Bronchial epithelial cell (primary cell): ENCODE measurements at regions not wholly inside any gene's neighbourhood (a gene's known extent, or its start where the extent isn't known, plus 50 kb on each side); places are given as distances from the start of the nearest gene placed in this dataset.
"Not testable (repeated sequence)": the region's sequence is repeated elsewhere in the genome, so short reads cannot be mapped to it uniquely, and the experiment has no call there.

Source experiments
- DNase-seq: peaks from one replicate; pipeline ENCODE4 v3.0.0-alpha.2; 2010; ENCODE audit warnings: low read depth
- FAIRE-seq: peaks from 2 replicates; lab custom pipeline; 2011; peaks lifted over from hg19 to GRCh38; lab: Jason Lieb, UNC
- H3K27me3 ChIP-seq: 2 replicates; pipeline ENCODE4 v1.5.1; 2011; ENCODE audit warnings: low read length; ENCODE audit not compliant: control insufficient read depth, insufficient read depth
- H3K36me3 ChIP-seq: 2 replicates; pipeline ENCODE4 v1.5.1; 2011; ENCODE audit warnings: low read length; ENCODE audit not compliant: control insufficient read depth, insufficient read depth
- H3K4me3 ChIP-seq: 2 replicates; pipeline ENCODE4 v1.5.1; 2011; ENCODE audit warnings: mild to moderate bottlenecking, low read depth, low read length, control low read depth
- CTCF ChIP-seq: IDR thresholded peaks from 2 replicates; pipeline ENCODE4 v1.5.1; 2011; ENCODE audit warnings: mild to moderate bottlenecking, moderate library complexity, low read length, control low read depth, inconsistent platforms; ENCODE audit not compliant: insufficient read depth, severe bottlenecking

GRCh38 chr11:29163231-29163630, 853.6 kb downstream of the KCNA4 start:
- Histone ChIP-seq H3K4me3 (no peak overlapping the region), H3K36me3 (no peaks in the 10 kb centered on the region), H3K27me3 (no peaks in the 10 kb centered on the region)
- DNase-seq (no peak), FAIRE-seq (no peak)
- TF ChIP-seq CTCF: no peak

GRCh38 chr11:29162491-29162890, 854.3 kb downstream of the KCNA4 start:
- no peak for DNase-seq
- H3K27me3 ChIP-seq: no peaks in the 10 kb centered on the region
- FAIRE-seq: no peak
- no peaks in the 10 kb centered on the region for H3K36me3 ChIP-seq
- no peak for TF ChIP-seq CTCF
- H3K4me3 ChIP-seq: no peak overlapping the region

DNA sequence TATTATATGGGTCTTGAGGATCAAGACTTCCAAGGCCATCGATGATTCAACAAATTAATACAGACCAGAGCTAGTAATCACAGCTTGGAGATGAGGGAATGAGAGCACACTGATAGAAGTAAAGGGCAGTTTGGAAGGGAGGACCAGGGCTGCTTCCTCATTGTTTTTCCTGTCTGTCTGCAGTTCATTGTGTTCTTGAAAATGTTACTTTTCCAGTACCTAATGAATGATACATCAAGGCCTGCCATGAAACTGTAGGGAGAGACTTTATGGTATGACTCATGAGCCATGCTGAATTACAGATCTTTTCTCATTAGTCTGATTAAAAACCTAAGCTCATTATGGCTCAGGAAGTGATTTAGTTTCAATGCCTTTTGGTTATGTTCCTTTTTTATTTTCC, 855.6 kb downstream of the KCNA4 start:
- Histone ChIP-seq H3K4me3 (no peak overlapping the region), H3K27me3 (no peaks in the 10 kb centered on the region), H3K36me3 (no peaks in the 10 kb centered on the region)
- TF ChIP-seq CTCF: no peak
- FAIRE-seq (no peak), DNase-seq (peak; percentile 70)

DNA sequence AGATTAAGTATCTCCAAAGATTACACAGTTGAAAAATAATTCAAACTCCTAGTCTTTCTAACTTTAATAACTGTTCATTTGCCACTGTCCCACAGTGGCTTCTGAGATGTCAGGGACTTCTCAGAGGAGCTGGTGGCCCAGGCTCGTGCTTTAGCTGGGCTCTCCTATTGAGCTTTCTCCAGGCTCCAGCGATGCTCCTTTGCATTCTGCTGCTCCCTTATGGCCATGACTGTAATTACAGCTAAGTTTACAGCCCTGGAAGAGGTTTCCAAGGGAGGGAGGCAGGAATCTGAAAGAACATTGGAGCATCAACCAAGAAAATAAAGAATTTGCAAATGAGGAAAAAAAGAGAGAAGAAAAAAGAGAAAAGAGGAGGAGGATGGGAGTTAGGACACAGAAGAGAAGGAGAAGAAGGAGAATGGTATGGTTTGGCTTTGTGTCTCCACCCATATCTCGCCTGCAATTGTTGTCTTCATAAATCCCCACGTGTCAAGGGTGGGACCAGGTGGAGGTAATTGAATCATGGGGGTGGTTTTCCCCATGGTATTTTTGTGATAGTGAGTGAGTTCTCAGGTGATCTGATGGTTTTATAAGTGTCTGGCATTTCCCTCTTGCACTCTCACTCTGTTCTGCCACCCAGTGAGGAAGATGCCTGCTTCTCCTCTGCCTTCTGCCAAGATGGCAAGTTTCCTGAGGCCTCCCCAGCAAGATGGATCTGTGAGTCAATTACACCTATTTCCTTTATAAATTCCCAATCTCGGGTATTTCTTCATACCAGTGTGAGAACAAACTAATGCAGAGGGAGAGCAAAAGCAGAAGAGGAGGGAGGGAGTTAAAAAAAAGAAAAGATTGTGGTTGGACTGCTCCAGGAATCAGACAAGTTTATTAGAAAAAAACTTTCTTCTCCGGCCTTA, 857.0 kb downstream of the KCNA4 start:
- TF ChIP-seq CTCF: peak; percentile 70
- Histone ChIP-seq H3K4me3 (no peak overlapping the region), H3K27me3 (no peaks in the 10 kb centered on the region), H3K36me3 (no peaks in the 10 kb centered on the region)
- peak; percentile 18 for FAIRE-seq
- peak; percentile 58 for DNase-seq

GRCh38 chr11:29153078-29153477, 863.8 kb downstream of the KCNA4 start:
- no peaks in the 10 kb centered on the region for H3K27me3 ChIP-seq
- no peaks in the 10 kb centered on the region for H3K36me3 ChIP-seq
- FAIRE-seq (no peak), DNase-seq (no peak)
- no peak for TF ChIP-seq CTCF
- no peak overlapping the region for H3K4me3 ChIP-seq

DNA sequence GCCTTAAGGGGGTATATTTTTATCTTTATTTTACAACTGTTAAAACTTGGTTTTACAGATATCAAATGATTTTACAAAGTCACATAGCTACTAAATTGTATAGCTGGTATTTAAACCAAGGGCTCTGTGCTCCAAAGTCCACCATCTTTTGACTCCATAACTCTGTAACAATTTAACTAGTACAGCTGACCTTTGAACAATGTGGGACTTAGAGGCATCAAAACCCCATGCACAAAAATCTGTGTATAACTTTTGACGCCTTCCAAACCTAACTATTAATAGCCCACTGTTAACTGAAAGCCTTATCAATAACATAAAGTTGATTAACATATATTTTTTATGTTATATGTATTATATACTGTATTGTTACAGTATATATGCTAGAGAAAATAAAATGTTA, 874.3 kb downstream of the KCNA4 start:
- FAIRE-seq, DNase-seq, H3K27me3 ChIP-seq: not testable (repeated sequence)

More for the DNA sequence above, 874.3 kb downstream of the KCNA4 start:
- H3K4me3 ChIP-seq, H3K36me3 ChIP-seq: not testable (repeated sequence)
